ENCODE measurements at regions not wholly inside any gene's neighbourhood (a gene's known extent, or its start where the extent isn't known, plus 50 kb on each side); places are given as distances from the start of the nearest gene placed in this dataset.

DNA sequence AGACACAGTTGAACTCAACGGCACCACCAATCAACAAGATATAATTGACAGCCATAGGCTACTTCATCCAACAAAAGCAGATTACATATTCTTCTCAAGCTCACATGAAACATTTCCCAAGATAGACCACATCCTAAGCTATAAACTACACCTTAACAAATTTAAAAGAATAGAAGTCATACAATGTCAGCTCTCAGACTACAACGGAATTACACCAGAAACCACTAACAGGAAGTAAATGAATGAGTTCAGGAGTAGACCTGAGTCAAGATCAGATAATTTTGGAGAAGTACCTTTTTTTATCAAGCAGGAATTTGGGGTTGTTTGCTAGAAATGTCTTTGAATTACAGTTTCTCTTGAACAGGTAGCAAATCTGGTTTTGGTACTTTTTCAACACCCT, 237.8 kb downstream of the TBX18 start:
- POLR2A ChIA-PET = no interaction called here
- DNase-seq (ENCODE audit: extremely low spot score) = no peak
- CTCF ChIA-PET = no interaction called here
- TF ChIP-seq, protein P1, sequence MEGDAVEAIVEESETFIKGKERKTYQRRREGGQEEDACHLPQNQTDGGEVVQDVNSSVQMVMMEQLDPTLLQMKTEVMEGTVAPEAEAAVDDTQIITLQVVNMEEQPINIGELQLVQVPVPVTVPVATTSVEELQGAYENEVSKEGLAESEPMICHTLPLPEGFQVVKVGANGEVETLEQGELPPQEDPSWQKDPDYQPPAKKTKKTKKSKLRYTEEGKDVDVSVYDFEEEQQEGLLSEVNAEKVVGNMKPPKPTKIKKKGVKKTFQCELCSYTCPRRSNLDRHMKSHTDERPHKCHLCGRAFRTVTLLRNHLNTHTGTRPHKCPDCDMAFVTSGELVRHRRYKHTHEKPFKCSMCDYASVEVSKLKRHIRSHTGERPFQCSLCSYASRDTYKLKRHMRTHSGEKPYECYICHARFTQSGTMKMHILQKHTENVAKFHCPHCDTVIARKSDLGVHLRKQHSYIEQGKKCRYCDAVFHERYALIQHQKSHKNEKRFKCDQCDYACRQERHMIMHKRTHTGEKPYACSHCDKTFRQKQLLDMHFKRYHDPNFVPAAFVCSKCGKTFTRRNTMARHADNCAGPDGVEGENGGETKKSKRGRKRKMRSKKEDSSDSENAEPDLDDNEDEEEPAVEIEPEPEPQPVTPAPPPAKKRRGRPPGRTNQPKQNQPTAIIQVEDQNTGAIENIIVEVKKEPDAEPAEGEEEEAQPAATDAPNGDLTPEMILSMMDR (IDR thresholded peaks at IDR 0.05; ENCODE audit: control extremely low read depth, extremely low read depth, low read depth, missing control alignments) = no peak

DNA sequence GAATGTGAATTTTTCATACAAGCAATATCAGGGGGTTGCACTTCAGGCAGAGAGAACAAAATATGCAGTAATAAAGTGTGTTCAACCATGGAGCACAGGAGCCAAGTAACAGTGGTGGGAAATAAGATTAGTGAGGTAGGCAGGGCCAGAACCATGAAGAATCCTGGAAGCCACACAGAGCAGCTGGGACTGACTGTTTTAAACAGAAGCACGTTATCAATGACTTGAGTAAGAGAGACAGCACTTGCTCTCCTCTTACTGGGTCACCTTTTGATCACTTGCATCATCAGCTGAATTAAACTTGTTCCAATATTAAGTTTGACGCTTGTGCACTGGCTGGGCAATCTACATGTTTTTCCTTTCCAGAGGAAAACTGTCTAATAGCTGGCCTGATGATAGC, 238.5 kb downstream of the TBX18 start:
- DNase-seq (ENCODE audit: extremely low spot score) = no peak
- TF ChIP-seq, protein P1 (IDR thresholded peaks at IDR 0.05; ENCODE audit: control extremely low read depth, extremely low read depth, low read depth, missing control alignments) = no peak
- ChIA-PET POLR2A (no interaction called here), CTCF (no interaction called here)

DNA sequence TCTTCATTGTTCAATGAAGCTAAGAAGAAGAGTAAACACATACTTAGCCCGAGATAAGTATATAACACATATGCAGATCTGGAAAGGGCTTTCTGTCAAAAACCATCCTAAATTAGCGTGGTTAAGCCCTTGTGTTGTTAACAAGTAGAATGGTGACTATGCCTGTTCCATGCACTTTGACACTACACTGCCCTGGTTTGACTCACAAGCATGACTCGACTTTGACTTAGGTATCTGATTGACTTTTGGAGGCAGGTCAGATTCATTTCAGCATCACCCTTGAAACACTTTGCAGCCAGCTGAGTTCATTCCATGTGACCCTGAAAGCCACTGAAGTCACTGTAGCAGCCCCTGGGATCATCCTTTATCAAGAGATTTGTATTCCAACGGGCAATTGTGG, 239.8 kb downstream of the TBX18 start:
- TF ChIP-seq, protein P1 (IDR thresholded peaks at IDR 0.05; ENCODE audit: control extremely low read depth, extremely low read depth, low read depth, missing control alignments) = no peak
- ChIA-PET CTCF (no interaction called here), POLR2A (no interaction called here)
- DNase-seq (ENCODE audit: extremely low spot score) = no peak

DNA sequence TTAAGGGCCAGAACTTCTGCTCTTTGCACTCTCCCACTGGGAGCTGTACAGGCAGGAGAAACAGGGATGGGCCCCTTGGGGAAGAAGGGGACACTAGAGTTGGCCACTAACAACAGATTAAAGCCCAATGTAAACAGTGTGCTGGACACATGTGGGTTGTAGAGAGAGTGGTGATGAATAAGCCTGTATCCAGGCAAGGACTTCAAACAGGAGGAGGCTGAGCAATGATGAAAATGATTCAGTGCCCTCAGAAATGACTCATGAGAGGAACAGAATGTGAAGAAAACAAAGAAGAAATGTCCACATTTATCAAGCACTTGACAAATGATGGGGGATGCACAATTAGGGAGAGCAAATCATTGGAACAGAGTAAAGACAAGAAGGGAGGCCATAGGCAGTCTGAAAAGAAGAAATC, 242.3 kb downstream of the TBX18 start:
- DNase-seq (ENCODE audit: extremely low spot score) = no peak
- ChIA-PET CTCF (no interaction called here), POLR2A (no interaction called here)
- TF ChIP-seq, protein P1 (IDR thresholded peaks at IDR 0.05; ENCODE audit: control extremely low read depth, extremely low read depth, low read depth, missing control alignments) = no peak

DNA sequence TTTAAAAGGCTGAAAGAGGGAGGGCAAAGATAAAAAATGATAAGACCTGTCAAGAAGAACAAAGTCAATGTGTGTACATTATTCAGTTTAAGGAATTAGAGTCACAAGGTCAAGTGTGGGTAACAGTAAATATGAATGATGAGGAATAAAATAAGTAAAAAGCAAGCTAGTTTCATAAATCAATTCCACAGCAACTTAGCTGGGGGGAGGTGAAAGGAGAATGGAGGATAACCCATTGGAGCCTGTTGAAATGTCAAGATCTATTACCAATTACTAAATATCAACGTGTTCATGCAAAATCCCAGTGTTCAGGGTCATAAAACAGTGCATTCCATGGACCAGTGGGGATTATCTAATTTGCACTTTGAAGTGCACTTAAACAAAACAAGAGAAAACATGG, 242.9 kb downstream of the TBX18 start:
- POLR2A ChIA-PET = no interaction called here
- CTCF ChIA-PET = no interaction called here
- TF ChIP-seq, protein P1 (IDR thresholded peaks at IDR 0.05; ENCODE audit: control extremely low read depth, extremely low read depth, low read depth, missing control alignments) = no peak
- DNase-seq (ENCODE audit: extremely low spot score) = no peak

DNA sequence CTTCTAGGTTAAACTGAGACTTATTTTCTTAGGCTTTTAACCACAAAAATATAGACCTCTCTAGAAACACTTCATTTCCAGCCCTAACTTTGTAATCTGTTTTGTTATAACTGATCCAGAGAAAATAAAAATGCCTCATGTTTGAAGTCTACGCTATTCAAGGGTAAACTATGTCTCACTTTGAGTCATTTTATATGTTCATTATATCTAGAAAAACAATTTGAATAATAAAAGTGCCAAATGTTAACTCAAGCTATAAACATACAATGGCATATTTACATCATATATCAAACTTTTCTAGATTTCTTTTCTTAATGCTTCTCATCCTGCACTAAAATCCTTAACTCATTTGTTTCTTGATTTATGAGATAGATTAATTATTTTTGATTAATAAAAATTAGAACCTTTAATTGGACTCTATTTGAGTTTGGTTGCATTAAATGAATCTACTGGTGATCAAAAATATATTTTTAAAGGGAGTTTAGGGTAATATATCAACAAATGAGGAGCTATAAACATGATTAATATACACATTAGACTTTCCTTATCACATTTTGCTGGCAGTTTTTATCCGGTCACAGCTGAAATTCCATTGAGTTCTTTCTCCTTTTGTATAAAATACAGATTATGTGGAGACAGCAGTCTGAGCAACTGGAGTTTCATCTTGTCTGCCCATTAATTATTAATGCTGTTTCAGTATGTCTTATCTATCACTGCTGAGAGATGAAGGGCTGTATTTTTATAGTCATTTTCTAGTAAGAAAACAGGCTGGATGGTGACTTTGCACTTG, 246.5 kb downstream of the TBX18 start:
- DNase-seq (ENCODE audit: extremely low spot score) = no peak
- POLR2A ChIA-PET = no interaction called here
- TF ChIP-seq, protein P1 (IDR thresholded peaks at IDR 0.05; ENCODE audit: control extremely low read depth, extremely low read depth, low read depth, missing control alignments) = no peak
- CTCF ChIA-PET = interaction anchor here (0.7 to 1.2 kb wide), 2 partner anchors 9 to 13 kb away, joined by 3 to 4 read pairs; no protein-coding TSS in a partner anchor
